HG03354 (cell line): ENCODE measurements at regions not wholly inside any gene's neighbourhood (a gene's known extent, or its start where the extent isn't known, plus 50 kb on each side); places are given as distances from the start of the nearest gene placed in this dataset.

Source experiments
- ATAC-seq: cut with Tn5 transposase; IDR thresholded peaks from one replicate; pipeline ENCODE4 v1.9.1; 2021; ENCODE audit warnings: mild to moderate bottlenecking; ENCODE audit not compliant: unreplicated experiment, poor library complexity, severe bottlenecking

DNA sequence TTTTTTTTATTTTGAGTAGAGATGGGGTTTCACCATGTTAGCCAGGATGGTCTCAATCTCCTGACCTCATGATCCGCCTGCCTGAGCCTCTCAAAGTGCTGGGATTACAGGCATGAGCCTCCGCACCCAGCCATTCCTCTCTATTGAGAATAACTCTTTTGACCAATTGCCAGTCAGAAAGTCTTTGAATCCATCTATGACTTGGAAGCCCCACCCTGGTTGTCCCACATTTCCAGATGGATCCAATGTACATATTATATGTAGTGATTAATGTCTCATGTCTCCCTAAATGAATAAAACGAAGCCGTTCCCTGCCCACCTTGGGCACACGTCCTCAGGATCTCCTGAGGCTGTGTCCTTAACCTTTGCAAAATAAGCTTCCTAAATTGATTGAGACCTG lies 228.3 kb upstream of the NLRP1 start:
- no peak for ATAC-seq

DNA sequence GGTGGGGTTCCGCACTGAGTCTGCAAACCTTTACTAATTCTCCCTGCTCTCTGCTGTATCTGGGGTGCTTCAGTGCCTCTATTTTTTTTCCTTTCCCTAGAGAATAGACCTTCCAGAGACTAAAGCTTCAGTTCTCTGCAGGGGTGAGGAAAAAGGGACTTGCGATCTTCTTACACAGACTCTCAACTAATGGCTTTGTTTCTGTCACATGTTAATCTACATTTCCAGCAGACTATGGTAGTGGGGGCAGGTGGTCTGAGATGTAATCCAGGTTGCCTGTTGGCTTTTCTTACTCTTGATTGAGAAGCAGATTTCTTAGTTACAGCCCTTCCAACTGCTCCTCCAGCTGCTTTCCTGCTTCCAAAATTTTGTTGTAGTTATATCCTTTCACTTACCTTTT lies 229.0 kb upstream of the NLRP1 start:
- no peak for ATAC-seq

DNA sequence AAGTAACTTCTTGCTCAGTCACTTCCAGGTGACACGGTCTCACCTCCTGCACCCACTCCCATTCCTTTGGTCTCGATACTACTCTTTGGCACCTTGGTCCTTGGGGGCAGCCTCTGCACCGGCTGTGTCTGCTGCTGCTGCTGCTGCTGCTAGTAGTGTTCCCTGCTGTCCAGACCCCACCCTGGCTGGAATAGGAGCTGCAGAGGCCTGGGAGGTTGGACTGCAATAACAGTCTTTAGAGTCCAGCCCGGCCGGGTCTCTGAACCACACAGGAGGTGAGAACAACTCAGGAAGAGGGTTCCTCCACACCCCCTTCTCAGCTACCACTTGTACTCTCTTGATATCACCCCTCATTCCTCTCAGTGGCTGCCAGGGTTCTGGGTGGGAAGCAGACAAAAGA lies 231.1 kb upstream of the NLRP1 start:
- no peak for ATAC-seq

DNA sequence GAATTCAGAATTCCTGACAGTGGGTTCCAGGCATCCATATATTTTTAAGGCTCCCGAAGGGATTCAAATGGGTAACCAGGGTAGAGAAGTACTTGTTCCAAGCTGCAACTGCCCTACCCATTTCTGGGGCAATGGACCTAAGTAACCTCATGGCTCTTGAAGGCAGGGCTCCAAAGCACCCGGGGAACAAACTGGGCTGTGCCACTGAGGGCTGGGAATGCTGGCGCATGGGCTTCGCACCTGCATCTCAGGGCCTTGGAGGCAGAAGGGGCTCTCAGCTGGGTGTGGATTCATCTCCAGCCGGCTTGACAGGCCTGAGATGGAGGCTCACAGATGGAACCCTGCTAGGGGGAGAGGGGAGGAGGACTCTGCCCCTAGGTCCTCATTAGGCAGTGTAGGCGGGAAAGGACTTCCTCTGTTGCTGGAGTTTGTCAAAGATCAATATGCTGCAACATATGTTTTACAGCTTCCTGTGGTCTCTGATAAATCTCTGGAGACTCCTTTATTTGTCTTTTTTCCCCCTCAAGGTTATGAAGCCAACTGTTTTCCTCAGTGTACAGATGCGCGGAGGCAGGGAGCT lies 232.3 kb upstream of the NLRP1 start:
- no peak for ATAC-seq

DNA sequence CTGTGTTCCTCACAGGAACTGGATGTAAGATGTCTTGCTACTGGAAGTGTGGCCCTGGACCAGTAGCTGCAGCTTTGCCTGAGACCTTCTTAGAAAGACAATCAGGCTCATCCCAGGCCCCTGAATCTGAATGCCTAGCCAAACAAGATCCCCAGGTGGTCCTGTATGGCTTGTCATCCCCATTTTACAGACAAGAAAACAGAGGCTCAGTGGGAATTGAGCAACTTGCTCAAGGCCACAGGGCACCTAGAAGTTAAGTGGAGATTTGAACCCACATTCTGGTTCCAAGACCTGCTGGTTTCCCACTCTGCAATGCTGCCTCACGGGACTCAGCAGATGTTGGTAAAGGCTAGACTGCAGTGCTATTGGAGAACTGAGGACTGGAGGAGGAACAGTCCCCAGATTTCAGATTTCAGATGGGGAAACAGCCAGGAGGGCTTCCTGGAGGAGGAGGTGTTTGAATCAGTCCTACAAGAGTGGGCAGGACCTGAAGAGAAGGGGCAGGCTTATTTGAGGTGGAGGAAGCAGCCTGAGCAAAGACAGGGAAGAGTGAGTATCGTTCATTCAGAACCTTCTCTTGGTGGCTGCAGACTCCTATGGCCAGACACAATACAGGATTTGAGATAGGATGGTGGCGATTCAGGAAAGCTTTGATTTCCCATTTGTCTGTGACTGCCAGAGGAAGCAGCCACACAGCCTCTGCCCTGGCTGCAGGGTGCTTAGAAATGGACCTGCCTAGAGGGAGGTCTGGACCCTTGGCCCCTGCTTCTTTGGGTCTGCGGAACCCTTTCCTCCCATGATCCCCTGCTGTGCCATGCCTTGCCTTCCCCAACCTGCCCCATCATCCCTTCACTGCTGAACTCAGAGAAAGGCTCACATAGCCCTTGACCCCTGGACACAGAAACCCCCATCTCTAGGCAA lies 233.4 kb upstream of the NLRP1 start:
- no peak for ATAC-seq

DNA sequence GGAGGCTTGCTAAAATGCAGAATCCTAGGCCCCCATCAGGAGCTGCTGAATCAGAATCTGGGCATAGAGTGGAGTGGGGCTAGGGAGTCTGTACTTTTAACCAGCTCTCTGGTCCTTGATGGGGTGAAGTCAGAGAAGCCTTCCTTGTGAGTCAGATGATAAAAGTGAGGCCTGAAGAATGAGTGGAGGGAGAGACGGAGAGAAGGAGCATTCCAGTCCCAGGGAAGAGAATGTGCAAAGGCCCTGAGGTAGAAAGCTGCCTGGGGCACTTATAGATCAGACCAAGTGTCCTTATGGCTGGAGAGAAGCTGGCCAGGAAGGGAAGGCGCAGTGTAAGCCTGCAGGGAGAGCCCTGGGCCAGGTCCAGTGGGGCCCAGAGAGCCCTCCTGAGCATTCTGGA lies 235.1 kb upstream of the NLRP1 start:
- ATAC-seq = no peak

DNA sequence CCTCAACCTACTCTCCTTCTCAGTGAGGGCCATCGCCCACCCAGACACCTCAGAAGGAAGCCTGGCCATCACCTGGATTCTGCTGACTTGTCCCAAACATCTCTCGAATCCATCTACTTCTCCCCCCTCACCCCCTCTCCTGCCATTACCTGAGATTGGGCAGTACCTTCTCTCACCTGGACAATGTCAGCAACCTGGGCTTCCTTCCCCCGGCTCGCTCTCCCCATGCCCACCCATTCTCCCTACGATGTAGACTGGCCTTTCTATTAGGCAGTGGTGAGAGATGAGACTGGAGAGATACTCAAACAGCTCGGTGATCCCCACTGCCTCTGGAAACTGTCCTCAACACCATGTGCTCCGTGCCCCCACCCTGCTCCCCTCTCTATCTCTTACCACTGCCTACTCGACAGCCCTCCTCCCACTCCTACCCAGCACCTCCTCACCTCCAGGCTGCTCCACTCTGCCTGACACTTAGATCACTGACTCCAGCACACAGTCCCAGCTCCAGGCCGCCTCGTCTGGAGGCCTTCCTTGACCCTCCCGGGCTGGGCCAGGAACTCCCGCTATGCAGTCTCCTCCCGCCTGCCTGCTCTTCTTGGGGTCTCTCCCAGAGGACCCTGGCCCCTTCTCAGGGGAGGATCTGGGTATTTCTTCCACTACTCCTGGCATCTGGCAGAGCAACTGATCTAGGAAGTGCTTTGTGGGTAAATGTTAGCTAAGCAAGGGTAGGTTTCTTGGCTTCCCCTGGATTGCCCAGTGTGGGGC lies 235.8 kb upstream of the NLRP1 start:
- ATAC-seq = no peak

DNA sequence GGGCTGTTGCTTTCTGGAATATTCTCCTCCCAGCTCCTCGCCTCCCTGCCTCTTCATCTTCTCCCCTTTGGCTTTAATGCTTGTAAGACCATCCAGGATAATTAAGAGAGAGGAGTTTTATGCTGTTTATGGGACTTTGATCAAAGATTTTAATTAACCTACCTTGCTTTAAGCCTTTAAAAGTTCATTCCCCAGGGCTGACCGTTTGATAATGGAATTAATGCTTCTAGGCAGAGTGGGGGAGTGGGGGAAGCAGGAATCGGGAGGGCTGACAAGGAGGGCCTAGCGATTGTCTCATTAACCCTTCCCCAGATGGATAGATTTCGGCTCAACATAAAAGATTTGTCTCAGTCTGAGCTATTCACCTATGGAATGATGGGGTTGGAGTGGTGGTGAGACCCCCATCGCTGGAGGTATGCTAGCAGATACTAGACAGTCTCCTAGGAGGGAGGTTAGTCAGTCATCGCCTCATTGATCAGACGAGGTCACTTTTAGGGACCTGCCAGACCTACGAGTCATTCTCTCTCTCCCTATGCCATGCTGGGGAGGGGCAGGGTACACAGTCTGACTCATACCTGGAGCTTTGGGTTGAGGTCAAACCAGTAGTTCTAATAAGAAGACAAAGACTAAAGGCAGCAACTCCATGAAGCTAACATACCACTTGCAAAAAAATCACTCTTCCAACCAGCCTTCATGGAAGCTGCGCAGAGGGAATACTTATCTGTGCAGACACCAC lies 236.6 kb upstream of the NLRP1 start:
- ATAC-seq = no peak

DNA sequence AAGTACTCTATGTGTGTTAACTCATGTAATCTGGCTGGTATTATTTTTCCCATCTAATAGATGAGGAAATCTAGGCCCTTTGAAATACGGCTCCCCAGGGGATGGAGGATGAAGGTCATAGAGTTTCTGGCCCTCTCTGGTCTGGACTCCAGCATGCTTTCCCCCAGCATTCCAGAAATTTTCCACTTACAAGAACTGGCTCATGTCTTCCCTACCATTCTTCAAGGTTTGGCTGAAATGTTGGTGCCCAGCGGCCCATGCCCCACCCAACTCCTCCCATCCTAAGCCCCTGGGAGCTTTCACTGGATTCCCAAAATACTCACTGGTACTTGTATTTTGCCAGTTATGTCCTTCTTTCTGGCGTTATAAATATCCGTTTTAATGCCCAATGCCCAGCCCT lies 237.5 kb upstream of the NLRP1 start:
- ATAC-seq = no peak

DNA sequence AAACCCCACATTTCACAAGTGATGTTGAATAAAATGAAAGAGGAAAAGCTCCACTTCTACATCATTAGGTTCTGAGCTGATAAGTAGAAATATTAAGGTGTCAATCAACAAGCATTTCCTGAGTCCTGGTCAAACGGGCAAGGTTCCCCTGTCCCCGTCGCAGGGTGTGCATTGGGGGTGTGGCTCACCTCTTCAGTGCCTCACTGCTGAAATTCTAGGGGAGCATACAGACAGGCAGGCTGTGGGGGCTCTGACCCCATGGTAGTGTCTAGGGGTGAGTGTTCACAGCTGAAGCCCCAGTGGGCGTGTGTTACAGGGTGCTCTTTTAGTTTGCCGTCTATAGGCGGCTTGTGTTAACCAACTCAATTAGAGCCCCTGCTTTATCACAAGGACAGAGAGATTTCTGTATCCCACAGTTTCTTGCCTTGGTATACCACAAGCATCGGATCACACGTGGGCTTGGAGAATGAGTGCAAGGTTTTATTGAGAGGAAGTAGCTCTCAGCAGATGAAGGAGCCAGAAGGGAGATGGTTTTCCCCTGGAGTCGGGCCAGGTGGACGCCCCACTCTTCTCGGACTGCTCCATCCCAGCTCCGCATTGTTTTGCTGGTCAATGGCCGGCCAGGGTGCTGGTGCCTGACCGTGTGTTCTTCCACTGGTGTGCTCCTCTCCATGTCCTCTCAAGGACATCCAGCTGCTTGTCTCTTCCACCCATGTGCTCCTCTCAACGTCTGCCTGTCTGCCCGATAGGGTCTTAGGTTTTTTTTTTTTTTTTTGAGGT lies 238.2 kb upstream of the NLRP1 start:
- ATAC-seq = no peak

DNA sequence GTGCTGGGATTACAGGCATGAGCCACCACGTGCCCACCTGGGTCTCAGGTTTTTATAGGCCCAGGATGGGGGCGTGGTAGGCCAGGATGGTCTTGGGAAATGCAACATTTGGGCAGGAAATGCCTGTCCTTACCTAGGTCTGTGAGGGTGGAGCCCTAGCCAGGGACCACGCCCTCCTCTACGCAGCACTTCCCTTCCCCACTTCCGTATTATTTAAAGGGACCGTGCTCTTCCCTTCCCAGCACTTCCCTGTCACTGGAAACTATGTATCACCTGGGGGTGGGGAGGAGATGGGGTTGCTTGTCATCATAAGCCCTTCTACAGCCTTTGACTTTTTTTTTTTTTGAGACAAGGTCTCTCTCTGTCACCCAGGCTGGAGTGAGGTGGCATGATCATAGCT lies 238.9 kb upstream of the NLRP1 start:
- ATAC-seq = no peak

DNA sequence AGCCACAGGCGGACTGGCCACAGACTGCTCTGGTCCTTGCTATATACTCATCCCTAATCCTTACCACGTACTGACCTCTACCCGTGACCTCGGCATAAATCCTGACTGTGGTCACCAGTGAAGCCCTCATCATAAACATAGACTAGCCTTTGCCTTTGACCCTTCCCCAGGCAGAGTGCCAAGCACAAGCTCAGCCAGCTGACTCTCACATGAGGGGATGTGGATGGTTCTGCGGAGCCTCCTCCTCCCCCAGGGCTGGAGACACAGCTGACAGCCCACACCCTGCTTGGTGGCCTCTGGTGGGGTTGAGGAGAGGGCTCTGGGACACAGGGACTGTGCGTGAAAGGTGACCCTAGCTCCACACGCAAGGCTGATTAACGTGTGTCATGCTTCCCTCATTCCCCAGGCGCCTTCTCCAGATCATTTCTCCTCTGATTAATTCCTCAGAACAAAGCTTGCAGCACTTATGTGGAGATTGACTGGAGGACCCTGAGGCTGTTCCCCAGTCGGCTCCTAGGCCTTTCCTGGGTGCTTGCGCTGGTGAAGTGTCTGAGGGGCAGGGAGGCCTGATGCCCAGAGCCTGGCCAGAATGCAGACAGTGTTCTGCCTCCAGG lies 241.5 kb upstream of the NLRP1 start:
- ATAC-seq = no peak

DNA sequence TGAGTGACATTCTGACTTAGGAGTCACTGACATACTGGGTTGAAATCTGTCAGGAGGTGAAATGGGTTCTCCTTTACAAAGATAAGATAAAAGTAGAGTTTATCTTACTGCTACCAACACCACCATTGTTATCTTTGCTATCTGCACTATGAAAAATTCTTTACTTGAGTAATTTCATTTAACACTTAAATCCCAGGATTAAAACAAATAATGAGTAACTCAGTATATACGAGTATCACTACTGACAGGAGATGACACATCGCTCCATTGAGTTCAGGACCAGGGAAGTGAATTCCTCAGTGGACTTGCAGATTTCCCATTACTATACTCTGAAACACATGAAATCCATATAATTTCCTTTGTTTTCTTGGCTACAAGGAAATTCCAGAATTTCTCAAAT lies 242.1 kb upstream of the NLRP1 start:
- ATAC-seq = no peak

DNA sequence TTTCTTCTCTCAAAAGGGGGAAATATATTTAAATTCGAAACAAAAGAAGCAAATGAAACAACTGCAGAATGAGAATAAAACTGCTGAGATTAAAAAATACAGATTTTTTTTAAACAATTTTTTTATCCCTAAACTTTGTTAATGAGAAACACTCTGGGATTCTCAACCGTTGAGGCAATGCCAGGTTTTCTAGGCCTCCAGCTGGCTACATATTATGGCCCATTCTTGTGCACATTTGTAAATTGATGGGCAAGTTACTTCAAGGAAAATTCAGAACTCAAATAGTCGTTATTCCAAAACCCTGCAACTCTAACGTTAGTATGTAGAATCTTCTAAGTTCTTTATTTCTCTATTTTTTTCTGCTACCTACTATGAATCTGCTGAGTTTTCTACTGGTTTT lies 239.3 kb upstream of the WSCD1 start:
- ATAC-seq = no peak

DNA sequence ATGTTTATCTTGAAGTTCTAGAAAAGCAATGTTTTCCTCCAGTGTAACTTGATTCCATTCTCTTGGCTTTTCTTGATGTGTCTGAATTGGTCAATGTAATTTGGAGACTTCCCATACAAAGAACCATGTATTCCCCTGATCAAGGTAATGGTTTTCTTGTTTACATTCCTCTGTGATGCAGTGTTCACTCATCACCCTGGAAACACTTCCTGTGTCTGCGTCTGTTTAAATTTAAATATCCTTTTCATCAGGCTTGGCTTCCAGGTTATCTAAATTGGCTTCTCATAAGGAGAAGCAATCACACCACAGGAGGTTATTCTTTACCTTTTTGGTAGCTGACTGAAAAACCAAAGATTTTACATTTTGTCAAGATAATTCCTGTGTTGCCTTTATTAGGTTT lies 237.3 kb upstream of the WSCD1 start:
- ATAC-seq = no peak

DNA sequence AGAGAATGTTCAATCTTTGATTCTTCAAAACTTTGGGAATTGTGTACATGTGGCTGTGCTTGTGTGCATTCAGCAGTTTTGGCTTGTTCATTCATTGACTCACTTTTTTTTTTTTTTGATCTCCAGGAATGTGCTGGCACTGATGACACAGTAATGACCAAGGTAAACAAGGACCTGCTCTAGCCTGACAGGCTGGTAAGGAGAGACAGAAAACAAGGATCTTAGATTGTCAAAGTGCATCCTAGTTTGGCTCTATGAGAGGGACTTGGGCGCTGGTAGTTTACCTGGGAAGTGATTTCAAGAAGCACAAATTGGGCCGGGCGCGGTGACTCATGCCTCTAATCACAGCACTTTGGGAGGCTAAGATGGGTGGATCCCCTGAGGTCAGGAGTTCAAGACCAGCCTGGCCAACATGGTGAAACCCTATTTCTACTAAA lies 233.1 kb upstream of the WSCD1 start:
- ATAC-seq = no peak

DNA sequence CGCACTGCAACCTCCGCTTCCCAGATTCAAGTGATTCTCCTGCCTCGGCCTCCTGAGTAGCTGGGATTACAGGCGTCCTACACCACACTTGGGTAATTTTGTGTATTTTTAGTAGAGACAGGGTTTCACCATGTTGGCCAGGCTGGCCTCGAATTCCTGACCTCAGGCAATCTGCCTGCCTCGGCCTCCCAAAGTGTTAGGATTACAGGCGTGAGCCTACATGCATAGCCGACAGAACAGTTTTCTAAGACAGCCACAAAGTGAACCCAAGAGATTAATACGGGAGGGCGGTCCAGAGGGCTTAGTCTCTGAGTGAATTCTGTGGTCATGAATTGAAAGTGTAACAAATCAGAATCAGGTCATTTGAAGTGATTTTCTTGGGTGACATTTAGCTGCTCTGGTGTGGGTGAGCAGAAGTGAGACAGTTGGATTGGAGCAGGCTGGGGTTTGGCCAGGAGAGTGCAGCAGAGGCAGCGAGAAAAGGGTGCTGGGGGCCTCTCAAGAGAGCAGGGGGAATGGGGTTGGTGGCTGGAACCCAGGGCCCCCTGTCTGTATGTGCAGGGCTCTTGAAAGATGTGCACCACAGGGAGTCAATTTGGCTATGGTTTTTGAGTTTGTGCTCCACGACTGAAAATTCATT lies 231.4 kb upstream of the WSCD1 start:
- ATAC-seq = no peak

DNA sequence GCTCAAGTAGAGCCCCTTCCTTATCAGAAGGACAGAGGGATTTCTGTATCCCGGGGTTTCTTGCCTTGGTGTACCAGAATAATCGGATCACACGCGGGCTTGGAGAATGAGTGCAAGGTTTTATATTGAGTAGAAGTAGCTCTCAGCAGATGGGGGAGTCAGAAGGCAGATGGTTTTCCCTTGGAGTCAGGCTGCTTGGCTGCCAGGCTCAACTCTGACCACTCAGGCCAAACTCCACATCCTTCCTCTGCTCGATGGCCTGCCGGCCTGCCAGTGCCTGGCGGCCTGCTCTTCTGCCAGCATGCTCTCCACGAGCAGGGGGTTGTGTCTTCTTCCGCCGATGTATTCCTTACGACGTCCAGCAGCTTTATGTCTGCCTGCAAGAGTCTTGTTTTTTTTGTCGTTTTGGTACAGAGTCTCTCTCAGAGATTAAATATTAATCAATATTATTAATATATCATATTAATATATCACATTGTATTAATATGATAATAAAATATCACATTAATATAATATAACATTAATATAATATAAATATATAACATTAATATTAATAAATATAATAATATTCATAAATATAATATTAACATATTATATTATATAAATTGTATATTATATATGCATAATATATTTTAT lies 229.2 kb upstream of the WSCD1 start:
- ATAC-seq = no peak
